ENCODE measurements at regions not wholly inside any gene's neighbourhood (a gene's known extent, or its start where the extent isn't known, plus 50 kb on each side); places are given as distances from the start of the nearest gene placed in this dataset.
"Not testable (repeated sequence)": the region's sequence is repeated elsewhere in the genome, so short reads cannot be mapped to it uniquely, and the experiment has no call there.

GRCh38 chr9:29456940-29457339, 1883.7 kb upstream of the C9orf72 start:
- DNase-seq: no peak

GRCh38 chr9:29475471-29475870, 1902.2 kb upstream of the C9orf72 start:
- DNase-seq: no peak

- DNase-seq: no peak
These were observed 1938.4 kb upstream of the C9orf72 start for GRCh38 chr9:29511680-29512079.

- DNase-seq: no peak
These were observed 1941.1 kb upstream of the C9orf72 start for GRCh38 chr9:29514336-29514735.

GRCh38 chr9:29514862-29515261, 1941.6 kb upstream of the C9orf72 start:
- no peak for DNase-seq

GRCh38 chr9:29548436-29548835, 1975.2 kb upstream of the C9orf72 start:
- DNase-seq: no peak

GRCh38 chr9:29555502-29555901, 1982.2 kb upstream of the C9orf72 start:
- no peak for DNase-seq

- DNase-seq: no peak
These were observed 1983.0 kb upstream of the C9orf72 start for GRCh38 chr9:29556317-29556716.

- no peak for DNase-seq
These were observed 1983.5 kb upstream of the C9orf72 start for GRCh38 chr9:29556746-29557145.

GRCh38 chr9:29564564-29564963, 1991.3 kb upstream of the C9orf72 start:
- no peak for DNase-seq

- no peak for DNase-seq
These were observed 2001.9 kb upstream of the C9orf72 start for GRCh38 chr9:29575219-29575618.

- no peak for DNase-seq
These were observed 2015.1 kb upstream of the C9orf72 start for GRCh38 chr9:29588361-29588760.

- no peak for DNase-seq
These were observed 2036.0 kb upstream of the C9orf72 start for GRCh38 chr9:29609282-29609681.

- DNase-seq: no peak
These were observed 2040.5 kb upstream of the C9orf72 start for GRCh38 chr9:29613773-29614172.

- DNase-seq: no peak
These were observed 2043.6 kb upstream of the C9orf72 start for GRCh38 chr9:29616844-29617243.

- DNase-seq: no peak
These were observed 2052.0 kb upstream of the C9orf72 start for GRCh38 chr9:29625292-29625731.

GRCh38 chr9:29625931-29626330, 2052.7 kb upstream of the C9orf72 start:
- no peak for DNase-seq

- DNase-seq: not testable (repeated sequence)
These were observed 2055.6 kb upstream of the C9orf72 start for GRCh38 chr9:29628856-29629255.

- DNase-seq: no peak
These were observed 2064.4 kb upstream of the C9orf72 start for GRCh38 chr9:29637471-29638237.

GRCh38 chr9:29640507-29640906, 2067.2 kb upstream of the C9orf72 start:
- DNase-seq: no peak

- DNase-seq: no peak
These were observed 2071.2 kb upstream of the C9orf72 start for GRCh38 chr9:29644514-29644913.

GRCh38 chr9:29647451-29647850, 2074.2 kb upstream of the C9orf72 start:
- DNase-seq: no peak

- no peak for DNase-seq
These were observed 2074.9 kb upstream of the C9orf72 start for GRCh38 chr9:29648132-29648531.

GRCh38 chr9:29648601-29649000, 2075.3 kb upstream of the C9orf72 start:
- no peak for DNase-seq
